ENCODE measurements at regions not wholly inside any gene's neighbourhood (a gene's known extent, or its start where the extent isn't known, plus 50 kb on each side); places are given as distances from the start of the nearest gene placed in this dataset.

DNA sequence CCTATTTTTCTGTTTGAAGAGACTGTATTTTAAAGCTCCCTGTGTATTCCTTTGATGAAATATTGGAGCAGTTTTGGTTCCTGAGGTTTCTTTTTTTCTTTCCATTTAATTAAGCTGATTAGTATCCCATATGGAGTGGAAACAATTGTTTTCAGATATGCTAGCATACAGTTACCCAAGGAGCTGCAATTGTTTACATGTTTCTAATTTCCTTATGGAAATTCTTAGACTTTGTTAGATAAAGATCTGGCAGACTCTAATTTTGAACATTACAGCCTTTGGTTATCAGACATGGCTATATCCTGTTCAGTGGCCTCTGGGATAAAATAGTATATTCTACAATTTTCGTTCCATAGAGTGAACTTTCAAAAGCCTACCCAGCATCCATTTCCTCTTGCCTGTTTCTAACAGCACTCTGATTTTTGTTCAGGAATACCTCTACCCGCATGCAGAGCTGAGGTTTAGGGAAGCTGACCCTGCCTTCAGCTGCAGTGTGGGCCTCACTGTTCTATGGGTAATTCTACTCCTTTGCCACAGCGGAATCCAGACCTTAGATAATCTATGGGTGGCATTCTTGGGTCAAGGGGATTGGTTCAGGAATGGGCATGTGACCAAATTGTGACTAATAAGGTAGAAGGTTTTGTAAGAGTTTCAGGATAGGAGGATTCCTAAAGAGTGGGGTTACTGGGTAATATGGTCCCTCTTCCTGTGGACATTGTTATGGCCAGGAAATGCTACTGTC is 161.1 kb upstream of the ANKRD28 start:
- TF ChIP-seq POLR2A (IDR thresholded peaks at IDR 0.05) (no peak), POLR2AphosphoS5 (IDR thresholded peaks at IDR 0.05) (no peak), EP300 (IDR thresholded peaks at IDR 0.05) (no peak)
- TF ChIP-seq, protein P1, sequence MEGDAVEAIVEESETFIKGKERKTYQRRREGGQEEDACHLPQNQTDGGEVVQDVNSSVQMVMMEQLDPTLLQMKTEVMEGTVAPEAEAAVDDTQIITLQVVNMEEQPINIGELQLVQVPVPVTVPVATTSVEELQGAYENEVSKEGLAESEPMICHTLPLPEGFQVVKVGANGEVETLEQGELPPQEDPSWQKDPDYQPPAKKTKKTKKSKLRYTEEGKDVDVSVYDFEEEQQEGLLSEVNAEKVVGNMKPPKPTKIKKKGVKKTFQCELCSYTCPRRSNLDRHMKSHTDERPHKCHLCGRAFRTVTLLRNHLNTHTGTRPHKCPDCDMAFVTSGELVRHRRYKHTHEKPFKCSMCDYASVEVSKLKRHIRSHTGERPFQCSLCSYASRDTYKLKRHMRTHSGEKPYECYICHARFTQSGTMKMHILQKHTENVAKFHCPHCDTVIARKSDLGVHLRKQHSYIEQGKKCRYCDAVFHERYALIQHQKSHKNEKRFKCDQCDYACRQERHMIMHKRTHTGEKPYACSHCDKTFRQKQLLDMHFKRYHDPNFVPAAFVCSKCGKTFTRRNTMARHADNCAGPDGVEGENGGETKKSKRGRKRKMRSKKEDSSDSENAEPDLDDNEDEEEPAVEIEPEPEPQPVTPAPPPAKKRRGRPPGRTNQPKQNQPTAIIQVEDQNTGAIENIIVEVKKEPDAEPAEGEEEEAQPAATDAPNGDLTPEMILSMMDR (IDR thresholded peaks at IDR 0.05), result no peak
- no peaks in the 10 kb centered on the region for H3K27me3 ChIP-seq
- H3K4me3 ChIP-seq, result no peak overlapping the region
- ATAC-seq, result no peak
- no peak overlapping the region for H3K27ac ChIP-seq
- H3K4me1 ChIP-seq, result no peaks in the 10 kb centered on the region
- H3K36me3 ChIP-seq, result no peaks in the 10 kb centered on the region
- no peaks in the 10 kb centered on the region for H3K9me3 ChIP-seq
- WGBS, 2 donors (ENCODE audit: low coverage in 1 of 2), result 65 to 72% methylated on average over 2 to 3 of the region's 3 CpGs

DNA sequence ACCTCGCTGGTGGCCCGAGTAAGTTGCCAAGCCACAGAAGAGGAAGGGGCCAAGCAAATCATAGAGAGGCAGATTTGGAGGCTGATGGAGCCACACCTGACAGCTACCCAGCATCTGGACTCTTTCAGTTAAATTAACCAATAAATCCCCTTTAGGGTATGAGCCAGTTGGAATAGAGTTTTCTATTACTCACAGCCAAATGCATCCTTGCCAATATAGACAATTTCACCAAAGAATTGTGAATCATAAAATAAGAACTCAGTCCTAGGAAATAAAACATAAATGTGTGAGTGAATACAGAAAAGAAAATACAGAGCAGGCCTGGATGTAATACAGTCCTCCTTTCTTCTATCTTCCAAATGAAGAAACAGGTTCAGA is 161.6 kb upstream of the ANKRD28 start:
- H3K9me3 ChIP-seq, result no peaks in the 10 kb centered on the region
- no peaks in the 10 kb centered on the region for H3K36me3 ChIP-seq
- 58% methylated on average over 2 of the region's 2 CpGs; no CpG with 5 or more reads in 1 of the 2 donors for WGBS, 2 donors (ENCODE audit: low coverage in 1 of 2)
- peaks cover 0 to 3% (median 0%) of the 10 kb centered on the region in 3 donors for H3K4me1 ChIP-seq
- H3K27ac ChIP-seq, result no peak overlapping the region
- no peak overlapping the region for H3K4me3 ChIP-seq
- no peaks in the 10 kb centered on the region for H3K27me3 ChIP-seq
- TF ChIP-seq EP300 (IDR thresholded peaks at IDR 0.05), result no peak
- TF ChIP-seq POLR2AphosphoS5 (IDR thresholded peaks at IDR 0.05), result no peak
- TF ChIP-seq, protein P1 (IDR thresholded peaks at IDR 0.05), result no peak
- TF ChIP-seq POLR2A (IDR thresholded peaks at IDR 0.05), result no peak
- ATAC-seq, result no peak

DNA sequence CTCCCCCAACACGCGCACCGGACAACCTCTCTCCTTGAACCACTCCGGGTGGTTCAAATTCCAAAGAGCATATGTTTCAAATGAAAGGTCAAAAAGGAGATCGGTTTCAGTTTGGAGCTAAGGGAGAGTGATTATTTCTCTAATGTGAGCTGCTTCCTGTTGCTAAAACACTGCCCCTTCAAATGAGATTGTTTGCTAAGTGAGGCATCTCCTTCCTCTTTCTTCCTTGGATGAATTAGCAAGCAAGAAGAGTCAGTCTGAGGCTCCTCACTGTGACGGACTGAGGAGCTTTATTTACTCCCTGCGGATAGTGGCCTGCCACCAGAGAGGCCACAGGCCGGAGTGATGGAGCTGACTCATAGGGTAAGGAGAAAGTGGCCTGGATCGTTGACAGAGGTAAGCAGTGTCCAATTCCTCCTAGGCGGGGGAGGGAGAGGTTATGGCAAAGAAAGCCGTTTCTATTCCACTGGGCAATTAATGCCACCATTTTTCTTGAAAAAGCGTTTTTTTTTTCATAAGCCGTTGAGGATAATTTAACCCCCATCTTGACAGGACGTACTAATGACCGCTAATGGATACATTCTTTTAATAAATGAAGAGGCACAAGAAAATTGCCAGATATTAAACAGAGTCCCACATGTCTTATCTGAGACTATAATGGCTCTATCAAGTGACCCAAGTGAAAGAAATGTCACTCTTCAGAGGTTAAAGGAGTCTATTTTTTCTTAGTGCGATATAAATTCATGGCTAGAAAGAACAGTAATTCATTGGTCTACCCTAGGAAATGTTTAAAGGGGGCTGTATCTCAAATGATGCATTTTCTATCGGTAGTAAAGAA is 167.0 kb upstream of the ANKRD28 start:
- ATAC-seq, result no peak
- peaks cover 0 to 5% (median 0%) of the 10 kb centered on the region in 3 donors for H3K4me1 ChIP-seq
- no peak overlapping the region for H3K4me3 ChIP-seq
- H3K36me3 ChIP-seq, result no peaks in the 10 kb centered on the region
- no peaks in the 10 kb centered on the region for H3K9me3 ChIP-seq
- no peaks in the 10 kb centered on the region for H3K27me3 ChIP-seq
- 31 to 44% methylated on average over 15 of the region's 17 CpGs for WGBS, 2 donors (ENCODE audit: low coverage in 1 of 2)
- no peak for TF ChIP-seq POLR2AphosphoS5 (IDR thresholded peaks at IDR 0.05)
- no peak for TF ChIP-seq EP300 (IDR thresholded peaks at IDR 0.05)
- no peak for TF ChIP-seq POLR2A (IDR thresholded peaks at IDR 0.05)
- TF ChIP-seq, protein P1 (IDR thresholded peaks at IDR 0.05), result no peak
- H3K27ac ChIP-seq, result peak overlapping the region in 1 of 4 donors; percentile 10

DNA sequence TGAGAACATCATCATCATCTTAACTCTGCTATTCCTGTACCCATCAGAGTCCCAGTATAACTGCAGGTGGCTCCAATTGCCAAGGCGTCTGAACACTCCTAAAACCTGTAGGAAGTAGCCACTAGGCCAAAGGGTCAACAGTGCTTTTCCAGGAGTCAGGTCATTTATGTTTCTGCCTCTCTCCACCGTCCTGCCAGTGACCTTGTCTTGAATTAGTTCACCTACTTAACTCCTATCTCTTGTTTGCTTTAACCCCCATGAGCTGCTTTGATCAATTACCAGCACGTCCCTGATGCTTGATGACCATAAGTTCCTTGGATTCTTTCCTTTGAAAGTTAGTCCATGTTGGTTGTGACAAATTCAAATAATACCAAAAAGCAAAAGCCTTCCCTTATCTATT is 169.8 kb upstream of the ANKRD28 start:
- no peaks in the 10 kb centered on the region for H3K36me3 ChIP-seq
- TF ChIP-seq, protein P1 (IDR thresholded peaks at IDR 0.05), result no peak
- TF ChIP-seq POLR2AphosphoS5 (IDR thresholded peaks at IDR 0.05), result no peak
- no peak for TF ChIP-seq EP300 (IDR thresholded peaks at IDR 0.05)
- no peak for TF ChIP-seq POLR2A (IDR thresholded peaks at IDR 0.05)
- 39 to 44% methylated on average over 2 to 3 of the region's 3 CpGs for WGBS, 2 donors (ENCODE audit: low coverage in 1 of 2)
- no peak overlapping the region for H3K27ac ChIP-seq
- no peak overlapping the region for H3K4me3 ChIP-seq
- peaks cover 0 to 5% (median 0%) of the 10 kb centered on the region in 3 donors for H3K4me1 ChIP-seq
- no peaks in the 10 kb centered on the region for H3K9me3 ChIP-seq
- no peaks in the 10 kb centered on the region for H3K27me3 ChIP-seq
- ATAC-seq, result no peak
